Activated T-helper 1 cell treated with anti-CD3 and anti-CD28 coated beads, Interleukin-2, amount 50 U/mL, for 16 hours (primary cell): ENCODE measurements at regions not wholly inside any gene's neighbourhood (a gene's known extent, or its start where the extent isn't known, plus 50 kb on each side); places are given as distances from the start of the nearest gene placed in this dataset.
"Not testable (repeated sequence)": the region's sequence is repeated elsewhere in the genome, so short reads cannot be mapped to it uniquely, and the experiment has no call there.

ENCODE experiments used
- DNase-seq, 2 donors: peaks; one replicate each; pipeline ENCODE4 v3.0.0-alpha.2; 2020; ENCODE audit warnings: low read depth in 1 of 2, low spot score in 1 of 2

GRCh38 chr2:192775459-192776262 lies 580.9 kb upstream of the TMEFF2 start:
- DNase-seq = no peak

GRCh38 chr2:192775011-192775410 lies 580.3 kb upstream of the TMEFF2 start:
- DNase-seq = no peak

GRCh38 chr2:192773044-192773443 lies 578.3 kb upstream of the TMEFF2 start:
- DNase-seq = no peak

GRCh38 chr2:192749611-192750200 lies 555.0 kb upstream of the TMEFF2 start:
- DNase-seq = no peak

- no peak for DNase-seq
These were observed 547.2 kb upstream of the TMEFF2 start for GRCh38 chr2:192741889-192742288.

- DNase-seq = no peak
These were observed 540.7 kb upstream of the TMEFF2 start for GRCh38 chr2:192735447-192735846.

- DNase-seq = no peak
These were observed 534.6 kb upstream of the TMEFF2 start for GRCh38 chr2:192729369-192729768.

GRCh38 chr2:192725991-192726390 lies 531.3 kb upstream of the TMEFF2 start:
- DNase-seq = no peak

- DNase-seq = no peak
These were observed 524.9 kb upstream of the TMEFF2 start for GRCh38 chr2:192719629-192720028.

- DNase-seq = no peak
These were observed 523.6 kb upstream of the TMEFF2 start for GRCh38 chr2:192718340-192718739.

GRCh38 chr2:192700934-192701333 lies 506.2 kb upstream of the TMEFF2 start:
- DNase-seq = no peak

GRCh38 chr2:192697880-192698279 lies 503.1 kb upstream of the TMEFF2 start:
- DNase-seq = no peak

- no peak for DNase-seq
These were observed 502.1 kb upstream of the TMEFF2 start for GRCh38 chr2:192696857-192697256.

GRCh38 chr2:192687015-192687414 lies 492.3 kb upstream of the TMEFF2 start:
- no peak for DNase-seq

GRCh38 chr2:192682511-192682910 lies 487.8 kb upstream of the TMEFF2 start:
- DNase-seq = not testable (repeated sequence)

GRCh38 chr2:192675681-192676080 lies 480.9 kb upstream of the TMEFF2 start:
- no peak for DNase-seq

GRCh38 chr2:192669505-192670091 lies 474.9 kb upstream of the TMEFF2 start:
- no peak for DNase-seq

GRCh38 chr2:192660555-192660954 lies 465.8 kb upstream of the TMEFF2 start:
- DNase-seq = not testable (repeated sequence)

GRCh38 chr2:192657362-192657761 lies 462.6 kb upstream of the TMEFF2 start:
- no peak for DNase-seq

- DNase-seq = no peak
These were observed 461.2 kb upstream of the TMEFF2 start for GRCh38 chr2:192655916-192656315.

GRCh38 chr2:192645811-192646598 lies 451.3 kb upstream of the TMEFF2 start:
- DNase-seq = no peak

- DNase-seq = no peak
These were observed 439.8 kb upstream of the TMEFF2 start for GRCh38 chr2:192634557-192634956.
